Upper lobe of left lung (tissue), 6 donors: ENCODE measurements at regions not wholly inside any gene's neighbourhood (a gene's known extent, or its start where the extent isn't known, plus 50 kb on each side); places are given as distances from the start of the nearest gene placed in this dataset.
A peak's percentile ranks its signal among the peaks of the same experiment; 100 is the strongest.

Experiments
- ATAC-seq, 2 donors: fragments of 200-7000 bp; cut with Tn5 transposase; one replicate each; pipeline ENCODE4 v1.9.1; 2022; ENCODE audit warnings: mild to moderate bottlenecking in 2 of 2, moderate library complexity in 2 of 2; ENCODE audit not compliant: low FRiP score in 2 of 2
- DNase-seq, 2 donors: peaks; one replicate each; pipeline ENCODE4 v3.0.0-alpha.2; 2019 to 2020
- H3K27ac ChIP-seq, 4 donors: fragments of 200-600 bp; sonication (generic); one replicate each; pipeline ENCODE4 v1.5.1; 2016 to 2019
- H3K27me3 ChIP-seq, 4 donors: fragments of 200-600 bp; sonication (generic); one replicate each; pipeline ENCODE4 v1.5.1; 2017 to 2019
- H3K36me3 ChIP-seq, 4 donors: fragments of 200-600 bp; sonication (generic); one replicate each; pipeline ENCODE4 v1.5.1; 2016 to 2019
- H3K4me1 ChIP-seq, 4 donors: fragments of 200-600 bp; sonication (generic); one replicate each; pipeline ENCODE4 v1.5.1; 2018 to 2019
- H3K4me3 ChIP-seq, 4 donors: fragments of 200-600 bp; sonication (generic); one replicate each; pipeline ENCODE4 v1.5.1; 2017 to 2019; ENCODE audit warnings: mild to moderate bottlenecking in 2 of 4, moderate library complexity in 1 of 4
- H3K9me3 ChIP-seq, 4 donors: fragments of 200-600 bp; sonication (generic); one replicate each; pipeline ENCODE4 v1.5.1; 2018 to 2019
- EP300 ChIP-seq, 4 donors: sonication (generic); formaldehyde crosslinking; IDR thresholded peaks; one replicate each; pipeline ENCODE4 v1.5.1; 2017; ENCODE audit warnings: antibody characterized with exemption in 4 of 4, control low read depth in 2 of 4
- POLR2A ChIP-seq, 4 donors: fragments of 450-650 bp; IDR thresholded peaks; one replicate each; pipeline ENCODE4 v1.5.1; 2016 to 2017; ENCODE audit warnings: antibody characterized with exemption in 4 of 4, mild to moderate bottlenecking in 2 of 4
- POLR2AphosphoS5 ChIP-seq, 2 donors: sonication (generic); formaldehyde crosslinking; IDR thresholded peaks; one replicate each; pipeline ENCODE4 v1.5.1; 2017; ENCODE audit warnings: antibody characterized with exemption in 2 of 2
- WGBS, 2 donors: methylation state at CpG; one replicate each; pipeline ENCODE4 v1.1.5; 2017 to 2018; 5-methylcytosine and 5-hydroxymethylcytosine counted together
- TF ChIP-seq, protein P1 (sequence below), 6 experiments: fragments of 450-650 bp in 4 of 6; fragments of 200-600 bp in 2 of 6; sonication (generic) in 2 of 6; IDR thresholded peaks; one replicate each; pipeline ENCODE4 v1.5.1; 2016 to 2019; ENCODE audit warnings: antibody characterized with exemption in 6 of 6
- donor health status: DM: no; HTN: no; CAD: no; lungs with moderate emphysema.
- donor health status: DM: no; HTN: yes; CAD: no; lungs with severe emphysema.

DNA sequence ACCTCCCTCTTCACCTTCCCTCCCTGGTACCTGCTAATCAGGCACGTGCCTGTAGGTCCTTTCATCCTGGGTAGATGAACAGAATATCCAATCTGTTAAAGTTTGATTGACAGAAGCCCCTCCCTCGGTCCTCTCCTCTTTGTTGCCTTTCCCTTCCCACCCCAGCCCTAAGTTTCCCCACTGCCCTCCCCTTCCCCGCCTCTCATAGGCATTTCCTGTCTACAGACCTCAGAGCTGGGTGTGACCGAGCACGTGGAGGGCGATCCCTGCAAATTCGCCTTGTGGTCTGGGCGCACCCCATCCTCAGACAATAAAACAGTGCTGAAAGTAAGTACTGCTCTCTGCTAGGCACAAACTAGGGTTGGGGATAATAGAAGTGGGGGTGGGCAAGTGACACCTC lies 239.2 kb upstream of the UMPS start:
- no peaks in the 10 kb centered on the region for H3K36me3 ChIP-seq
- no peaks in the 10 kb centered on the region for H3K27me3 ChIP-seq
- 57 to 60% methylated on average over 8 of the region's 8 CpGs for WGBS, 2 donors
- no peaks in the 10 kb centered on the region for H3K9me3 ChIP-seq
- H3K27ac ChIP-seq: no peak overlapping the region
- H3K4me3 ChIP-seq: no peak overlapping the region
- ATAC-seq: no peak
- TF ChIP-seq, protein P1, sequence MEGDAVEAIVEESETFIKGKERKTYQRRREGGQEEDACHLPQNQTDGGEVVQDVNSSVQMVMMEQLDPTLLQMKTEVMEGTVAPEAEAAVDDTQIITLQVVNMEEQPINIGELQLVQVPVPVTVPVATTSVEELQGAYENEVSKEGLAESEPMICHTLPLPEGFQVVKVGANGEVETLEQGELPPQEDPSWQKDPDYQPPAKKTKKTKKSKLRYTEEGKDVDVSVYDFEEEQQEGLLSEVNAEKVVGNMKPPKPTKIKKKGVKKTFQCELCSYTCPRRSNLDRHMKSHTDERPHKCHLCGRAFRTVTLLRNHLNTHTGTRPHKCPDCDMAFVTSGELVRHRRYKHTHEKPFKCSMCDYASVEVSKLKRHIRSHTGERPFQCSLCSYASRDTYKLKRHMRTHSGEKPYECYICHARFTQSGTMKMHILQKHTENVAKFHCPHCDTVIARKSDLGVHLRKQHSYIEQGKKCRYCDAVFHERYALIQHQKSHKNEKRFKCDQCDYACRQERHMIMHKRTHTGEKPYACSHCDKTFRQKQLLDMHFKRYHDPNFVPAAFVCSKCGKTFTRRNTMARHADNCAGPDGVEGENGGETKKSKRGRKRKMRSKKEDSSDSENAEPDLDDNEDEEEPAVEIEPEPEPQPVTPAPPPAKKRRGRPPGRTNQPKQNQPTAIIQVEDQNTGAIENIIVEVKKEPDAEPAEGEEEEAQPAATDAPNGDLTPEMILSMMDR (IDR thresholded peaks at IDR 0.05): no peak
- no peak for TF ChIP-seq EP300 (IDR thresholded peaks at IDR 0.05)
- no peak for TF ChIP-seq POLR2A (IDR thresholded peaks at IDR 0.05)
- no peak for TF ChIP-seq POLR2AphosphoS5 (IDR thresholded peaks at IDR 0.05)
- H3K4me1 ChIP-seq: no peaks in the 10 kb centered on the region
- no peak for DNase-seq

DNA sequence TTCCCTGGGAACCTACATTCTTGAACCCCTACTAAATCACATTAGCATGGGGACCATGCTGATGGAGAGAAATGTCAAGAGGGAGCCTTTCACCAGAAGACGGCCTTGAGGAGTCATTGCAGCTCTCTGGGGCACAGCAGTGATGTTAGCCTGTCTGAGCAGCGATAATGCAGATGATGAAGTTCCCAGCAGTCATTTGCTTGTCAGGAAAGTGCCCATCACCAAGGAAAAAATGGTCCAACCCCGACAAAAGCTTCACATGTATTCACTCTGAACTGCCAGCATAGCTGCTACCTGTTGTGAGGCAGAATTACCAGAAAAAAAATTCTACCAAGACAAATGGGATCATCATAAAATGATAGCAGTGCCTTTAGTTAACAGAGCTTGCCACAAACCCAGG lies 238.4 kb upstream of the UMPS start:
- TF ChIP-seq POLR2A (IDR thresholded peaks at IDR 0.05) (no peak), POLR2AphosphoS5 (IDR thresholded peaks at IDR 0.05) (no peak), EP300 (IDR thresholded peaks at IDR 0.05) (no peak)
- TF ChIP-seq, protein P1 (IDR thresholded peaks at IDR 0.05): no peak
- WGBS, 2 donors: 83 to 93% methylated on average over 3 of the region's 3 CpGs
- no peaks in the 10 kb centered on the region for H3K36me3 ChIP-seq

DNA sequence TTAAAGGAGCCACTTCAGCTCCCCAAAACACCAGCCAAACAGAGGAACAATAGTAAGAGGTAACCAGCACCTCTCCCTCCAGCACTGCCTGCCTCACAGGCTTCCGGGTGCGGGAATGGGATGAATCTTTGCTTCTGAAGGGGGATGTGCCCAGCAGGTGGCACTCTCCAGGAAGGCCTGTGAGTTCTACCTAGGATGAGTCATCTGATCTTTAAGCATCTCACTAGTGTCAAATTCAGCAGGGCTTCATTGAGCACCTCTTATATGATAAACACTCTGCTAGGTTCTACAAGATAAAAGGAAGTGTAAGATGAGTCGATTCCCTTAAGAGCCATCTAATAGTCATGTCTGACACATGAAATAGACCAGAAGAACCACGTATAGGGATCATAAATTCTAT lies 237.4 kb upstream of the UMPS start:
- TF ChIP-seq, protein P1 (IDR thresholded peaks at IDR 0.05): peak in 4 of 6 experiments; percentile 9 to 28 (median 20)
- no peak for TF ChIP-seq POLR2A (IDR thresholded peaks at IDR 0.05)
- ATAC-seq (peak in 1 of 2 donors; percentile 51), DNase-seq (peak in 1 of 2 donors; percentile 35)
- Histone ChIP-seq H3K9me3 (no peaks in the 10 kb centered on the region), H3K4me3 (no peak overlapping the region), H3K27me3 (no peaks in the 10 kb centered on the region), H3K4me1 (no peaks in the 10 kb centered on the region), H3K27ac (no peak overlapping the region), H3K36me3 (no peaks in the 10 kb centered on the region)
- 78 to 80% methylated on average over 4 of the region's 4 CpGs for WGBS, 2 donors

More for the DNA sequence above, 238.4 kb upstream of the UMPS start:
- H3K27me3 ChIP-seq: no peaks in the 10 kb centered on the region
- no peak for DNase-seq
- no peak overlapping the region for H3K4me3 ChIP-seq
- no peak overlapping the region for H3K27ac ChIP-seq
- no peaks in the 10 kb centered on the region for H3K9me3 ChIP-seq
- no peaks in the 10 kb centered on the region for H3K4me1 ChIP-seq
- no peak for ATAC-seq

DNA sequence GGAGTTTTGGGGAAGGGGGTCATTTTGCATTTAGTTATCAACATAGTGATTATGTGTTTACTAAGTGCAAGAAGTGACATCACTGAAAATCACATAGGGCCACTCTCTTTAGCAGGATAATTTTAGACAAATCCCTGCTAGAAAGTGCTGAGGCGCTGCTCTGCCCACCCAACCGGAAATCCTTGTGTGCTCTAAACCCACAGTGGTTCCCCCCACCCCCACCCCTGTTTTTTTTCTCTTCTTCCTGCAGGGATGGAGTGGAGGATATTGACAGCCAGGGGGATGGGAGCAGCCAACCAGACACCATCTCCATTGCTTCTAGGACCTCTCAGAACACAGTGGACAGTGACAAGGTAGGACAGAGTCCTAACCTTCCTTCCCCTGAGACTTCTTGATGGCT lies 234.2 kb upstream of the UMPS start:
- DNase-seq (no peak), ATAC-seq (no peak)
- Histone ChIP-seq H3K27ac (no peak overlapping the region), H3K9me3 (no peaks in the 10 kb centered on the region), H3K4me3 (no peak overlapping the region), H3K27me3 (no peaks in the 10 kb centered on the region), H3K36me3 (no peaks in the 10 kb centered on the region), H3K4me1 (no peaks in the 10 kb centered on the region)
- no peak for TF ChIP-seq POLR2AphosphoS5 (IDR thresholded peaks at IDR 0.05)
- no peak for TF ChIP-seq EP300 (IDR thresholded peaks at IDR 0.05)
- no peak for TF ChIP-seq POLR2A (IDR thresholded peaks at IDR 0.05)
- TF ChIP-seq, protein P1 (IDR thresholded peaks at IDR 0.05): no peak
- 48 to 53% methylated on average over 2 of the region's 2 CpGs for WGBS, 2 donors

DNA sequence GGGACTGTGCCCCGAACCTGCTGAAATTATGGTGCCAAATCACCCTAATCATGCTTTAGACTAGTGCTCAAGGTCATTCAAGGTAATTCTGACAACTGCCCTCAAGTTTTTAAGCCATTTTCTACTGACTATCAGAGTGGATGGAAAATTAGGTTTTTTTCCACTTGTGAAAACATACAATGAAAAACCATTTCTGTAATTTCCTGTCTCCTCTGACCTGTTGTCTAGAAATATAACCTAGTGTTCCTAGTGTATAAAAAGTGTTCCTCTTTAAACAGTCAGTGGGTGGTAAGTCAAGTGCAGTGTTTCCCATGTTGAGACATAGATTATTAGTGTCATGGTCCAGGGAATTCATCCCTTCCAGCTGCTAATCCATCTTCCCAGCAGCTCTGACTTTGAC lies 232.8 kb upstream of the UMPS start:
- Histone ChIP-seq H3K4me3 (no peak overlapping the region), H3K9me3 (no peaks in the 10 kb centered on the region), H3K27me3 (no peaks in the 10 kb centered on the region), H3K27ac (no peak overlapping the region), H3K36me3 (no peaks in the 10 kb centered on the region), H3K4me1 (no peaks in the 10 kb centered on the region)
- TF ChIP-seq POLR2A (IDR thresholded peaks at IDR 0.05): no peak
- TF ChIP-seq EP300 (IDR thresholded peaks at IDR 0.05): no peak
- TF ChIP-seq, protein P1 (IDR thresholded peaks at IDR 0.05): no peak
- no peak for TF ChIP-seq POLR2AphosphoS5 (IDR thresholded peaks at IDR 0.05)
- 81 to 100% methylated on average over 1 of the region's 1 CpG for WGBS, 2 donors
- no peak for ATAC-seq
- no peak for DNase-seq
